ENCODE measurements at regions not wholly inside any gene's neighbourhood (a gene's known extent, or its start where the extent isn't known, plus 50 kb on each side); places are given as distances from the start of the nearest gene placed in this dataset.

DNA sequence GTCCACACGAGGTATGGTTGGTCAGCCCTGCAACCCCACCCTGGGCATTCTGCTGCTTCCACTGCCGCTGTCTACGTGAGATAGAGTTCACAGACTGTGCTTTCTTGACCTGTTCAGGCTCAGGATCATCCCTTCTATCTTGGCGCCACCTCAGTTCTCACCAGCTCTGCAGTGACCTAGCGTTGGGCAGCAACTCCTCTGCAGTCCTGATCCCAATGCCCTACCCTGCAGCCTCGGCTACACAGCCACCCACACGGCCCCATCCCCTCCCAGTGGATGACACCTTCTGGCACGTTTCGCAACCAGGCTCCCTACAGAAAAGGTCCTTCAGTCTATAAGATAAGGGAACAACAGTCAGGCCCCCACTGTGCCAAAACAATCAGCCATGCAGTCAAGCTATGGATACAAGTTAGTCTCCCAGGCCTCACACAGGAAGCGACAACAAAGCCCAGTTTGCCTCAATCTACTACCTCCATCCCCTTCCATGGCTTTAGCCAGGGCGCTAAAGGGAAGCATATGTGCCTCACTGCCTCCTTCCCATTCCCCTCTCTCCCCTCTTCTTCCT lies 317.9 kb upstream of the PKDCC start:
- H3K9ac ChIP-seq (ENCODE audit: low read depth, low read length) = no peak overlapping the region
- no peaks in the 10 kb centered on the region for H3K36me3 ChIP-seq (ENCODE audit: insufficient read depth, low read length)
- no peaks in the 10 kb centered on the region for H3K9me3 ChIP-seq (ENCODE audit: control insufficient read depth, insufficient read depth, low read length)
- no peaks in the 10 kb centered on the region for H3K4me1 ChIP-seq (ENCODE audit: insufficient read depth, low read length)

DNA sequence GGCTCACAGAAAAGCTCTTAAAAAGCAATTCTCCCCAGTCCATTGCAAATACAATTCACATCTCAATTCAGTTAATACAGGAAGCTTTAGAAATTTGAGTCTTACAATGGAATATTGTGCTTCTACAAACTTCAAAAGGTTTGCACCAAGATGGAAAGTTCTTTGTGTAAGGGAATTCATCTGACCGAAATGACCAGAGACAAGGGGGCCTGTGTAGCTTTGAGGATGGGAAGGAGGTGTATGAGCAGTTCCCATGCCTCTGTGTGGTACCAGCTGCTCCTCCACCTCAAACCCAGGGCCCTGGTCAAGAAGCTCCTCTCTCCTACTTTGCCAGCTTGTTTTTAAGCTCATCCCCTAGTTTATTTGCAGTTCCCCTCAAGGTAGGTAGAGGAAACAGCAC lies 312.8 kb upstream of the PKDCC start:
- Histone ChIP-seq H3K9ac (ENCODE audit: low read depth, low read length) (no peak overlapping the region), H3K36me3 (ENCODE audit: insufficient read depth, low read length) (no peaks in the 10 kb centered on the region), H3K9me3 (ENCODE audit: control insufficient read depth, insufficient read depth, low read length) (no peaks in the 10 kb centered on the region), H3K4me1 (ENCODE audit: insufficient read depth, low read length) (peaks cover 8% of the 10 kb centered on the region; the same call in 1 of the 2 replicates)

DNA sequence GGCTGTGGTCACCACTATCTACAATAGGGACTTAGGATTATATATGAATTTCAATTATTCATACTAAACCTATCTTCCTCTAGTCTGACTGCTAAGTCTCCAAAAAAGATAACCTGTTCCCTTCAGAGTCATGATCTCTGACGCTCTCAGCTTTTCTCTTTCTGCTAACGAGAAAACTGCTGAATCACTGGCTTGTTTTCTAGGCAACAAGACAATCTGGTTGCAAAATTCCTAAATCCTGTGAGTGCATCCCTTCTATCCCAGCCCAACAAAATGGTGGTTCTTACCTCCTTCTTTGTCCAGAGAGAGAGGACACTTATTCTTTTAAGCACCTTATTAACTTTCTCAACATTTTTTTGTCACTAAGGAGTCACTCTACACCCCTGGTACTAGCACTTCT lies 312.3 kb upstream of the PKDCC start:
- Histone ChIP-seq H3K9ac (ENCODE audit: low read depth, low read length) (no peak overlapping the region), H3K4me1 (ENCODE audit: insufficient read depth, low read length) (peaks cover 8% of the 10 kb centered on the region; the same call in 1 of the 2 replicates), H3K9me3 (ENCODE audit: control insufficient read depth, insufficient read depth, low read length) (no peaks in the 10 kb centered on the region), H3K36me3 (ENCODE audit: insufficient read depth, low read length) (no peaks in the 10 kb centered on the region)

DNA sequence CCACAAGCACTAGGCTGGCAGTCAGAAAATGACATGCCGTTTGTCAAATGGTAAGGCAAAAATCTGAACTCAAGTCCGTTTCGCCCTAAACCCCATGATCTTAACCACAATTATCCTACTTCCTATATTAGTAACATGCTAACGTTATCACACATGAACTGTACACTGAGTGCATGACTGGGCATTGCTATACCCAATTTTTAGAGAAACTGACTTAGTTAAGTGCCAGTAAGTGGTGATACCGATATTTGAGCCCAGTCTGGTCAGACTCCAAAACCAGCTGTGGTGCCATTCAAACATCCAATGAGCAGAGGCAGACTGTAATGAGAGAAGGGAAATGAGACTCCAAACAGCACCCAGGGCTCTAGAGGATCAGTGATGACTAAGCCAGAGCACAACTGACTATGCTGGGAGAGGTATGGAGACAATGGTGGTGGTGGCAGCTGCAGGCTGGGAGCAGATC lies 311.7 kb upstream of the PKDCC start:
- H3K9ac ChIP-seq (ENCODE audit: low read depth, low read length) = no peak overlapping the region
- no peaks in the 10 kb centered on the region for H3K36me3 ChIP-seq (ENCODE audit: insufficient read depth, low read length)

DNA sequence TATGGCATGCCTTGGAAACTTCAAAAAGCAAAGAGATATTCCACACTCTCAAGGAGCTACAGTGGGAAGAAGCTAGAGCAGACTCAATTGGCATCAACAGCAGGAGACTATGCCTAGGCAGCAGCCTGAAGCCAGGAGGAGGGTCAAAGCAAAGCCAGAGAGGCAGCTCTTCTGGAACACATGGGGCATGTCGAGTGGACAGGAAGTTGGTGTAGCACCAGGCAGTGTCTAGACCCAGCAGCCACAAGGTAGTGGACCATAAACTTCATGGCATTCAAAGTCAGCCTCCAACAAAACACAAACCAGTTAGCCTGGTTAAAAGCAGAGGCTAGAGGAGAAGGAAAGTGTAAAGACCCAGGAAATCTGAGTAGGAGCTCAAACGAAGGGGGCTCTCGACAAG lies 311.2 kb upstream of the PKDCC start:
- Histone ChIP-seq H3K9ac (ENCODE audit: low read depth, low read length) (no peak overlapping the region), H3K9me3 (ENCODE audit: control insufficient read depth, insufficient read depth, low read length) (no peaks in the 10 kb centered on the region), H3K36me3 (ENCODE audit: insufficient read depth, low read length) (no peaks in the 10 kb centered on the region), H3K4me1 (ENCODE audit: insufficient read depth, low read length) (peaks cover 8% of the 10 kb centered on the region; the same call in 1 of the 2 replicates)

More for the DNA sequence above, 311.7 kb upstream of the PKDCC start:
- H3K4me1 ChIP-seq (ENCODE audit: insufficient read depth, low read length) = peaks cover 8% of the 10 kb centered on the region; the same call in 1 of the 2 replicates
- H3K9me3 ChIP-seq (ENCODE audit: control insufficient read depth, insufficient read depth, low read length) = no peaks in the 10 kb centered on the region

DNA sequence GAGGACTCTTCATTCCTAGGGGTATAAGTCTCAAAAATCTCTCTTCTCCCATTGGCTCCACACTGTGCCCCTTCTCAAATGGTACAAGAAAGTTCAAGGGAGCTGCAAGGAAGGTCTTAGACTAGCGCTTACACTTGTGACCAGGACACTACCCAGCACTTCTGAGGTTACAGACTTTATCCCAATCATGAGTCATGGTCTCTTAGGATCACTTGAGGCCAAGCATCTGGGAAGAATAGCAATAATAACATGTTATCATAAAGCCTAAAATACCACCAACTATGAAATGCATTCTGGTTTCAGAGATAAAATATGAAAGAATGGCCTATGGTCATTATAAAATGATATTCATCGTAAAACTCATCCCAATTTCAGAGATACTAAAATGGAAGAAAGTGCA lies 309.9 kb upstream of the PKDCC start:
- no peaks in the 10 kb centered on the region for H3K36me3 ChIP-seq (ENCODE audit: insufficient read depth, low read length)
- H3K4me1 ChIP-seq (ENCODE audit: insufficient read depth, low read length) = peaks cover 8% of the 10 kb centered on the region; the same call in 1 of the 2 replicates
- H3K9me3 ChIP-seq (ENCODE audit: control insufficient read depth, insufficient read depth, low read length) = no peaks in the 10 kb centered on the region
- no peak overlapping the region for H3K9ac ChIP-seq (ENCODE audit: low read depth, low read length)

DNA sequence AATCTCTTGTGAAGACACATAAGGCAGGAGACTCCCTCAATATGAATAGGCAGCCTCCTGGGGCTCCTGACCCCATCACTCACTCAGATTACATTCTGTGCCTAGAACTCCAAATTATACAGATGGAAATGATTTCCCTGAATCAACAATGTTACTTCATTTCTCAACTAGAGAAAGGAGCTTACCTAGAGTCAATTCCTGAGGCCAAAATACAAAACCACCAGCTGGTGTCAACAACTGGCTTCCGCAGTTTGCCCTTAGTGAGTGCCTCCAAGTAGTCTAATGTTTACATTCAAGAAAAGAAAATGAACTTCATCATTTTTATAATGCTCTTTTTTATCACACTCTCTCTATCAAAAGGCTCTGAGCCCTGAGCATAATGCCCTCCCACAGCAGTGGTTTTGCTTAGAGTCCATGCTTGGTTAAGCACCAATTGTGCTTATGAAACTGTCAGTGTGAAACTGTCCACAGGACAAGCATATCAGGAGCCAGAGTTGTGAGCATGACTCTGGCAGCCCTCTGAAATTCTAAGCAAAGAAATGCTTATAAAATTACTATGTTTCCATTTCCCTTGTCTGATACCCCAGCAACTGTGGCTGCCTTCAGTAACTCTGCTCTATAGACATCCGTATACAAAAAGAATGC lies 305.7 kb upstream of the PKDCC start:
- Histone ChIP-seq H3K4me1 (ENCODE audit: insufficient read depth, low read length) (no peaks in the 10 kb centered on the region), H3K9ac (ENCODE audit: low read depth, low read length) (no peak overlapping the region), H3K9me3 (ENCODE audit: control insufficient read depth, insufficient read depth, low read length) (no peaks in the 10 kb centered on the region), H3K36me3 (ENCODE audit: insufficient read depth, low read length) (no peaks in the 10 kb centered on the region)

DNA sequence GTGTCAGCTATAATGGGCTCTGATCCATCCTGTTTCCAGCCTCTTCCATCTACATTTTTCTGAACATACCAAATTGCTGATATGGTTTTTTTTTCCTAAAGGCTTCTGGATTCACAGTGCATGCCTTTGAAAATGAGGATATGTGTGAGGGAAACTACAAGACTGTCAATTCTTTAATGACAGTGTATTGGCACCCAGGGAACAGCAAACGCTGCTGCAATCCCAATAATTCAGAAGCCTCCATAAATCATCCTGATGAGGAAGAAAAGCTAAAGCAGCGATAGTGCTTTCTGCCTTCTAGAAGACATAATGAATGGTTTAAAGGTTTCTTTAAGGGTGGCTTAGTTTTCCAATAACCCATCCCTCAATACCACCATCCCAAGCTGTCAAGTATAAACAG lies 304.5 kb upstream of the PKDCC start:
- Histone ChIP-seq H3K36me3 (ENCODE audit: insufficient read depth, low read length) (no peaks in the 10 kb centered on the region), H3K9ac (ENCODE audit: low read depth, low read length) (no peak overlapping the region), H3K4me1 (ENCODE audit: insufficient read depth, low read length) (no peaks in the 10 kb centered on the region), H3K9me3 (ENCODE audit: control insufficient read depth, insufficient read depth, low read length) (no peaks in the 10 kb centered on the region)

DNA sequence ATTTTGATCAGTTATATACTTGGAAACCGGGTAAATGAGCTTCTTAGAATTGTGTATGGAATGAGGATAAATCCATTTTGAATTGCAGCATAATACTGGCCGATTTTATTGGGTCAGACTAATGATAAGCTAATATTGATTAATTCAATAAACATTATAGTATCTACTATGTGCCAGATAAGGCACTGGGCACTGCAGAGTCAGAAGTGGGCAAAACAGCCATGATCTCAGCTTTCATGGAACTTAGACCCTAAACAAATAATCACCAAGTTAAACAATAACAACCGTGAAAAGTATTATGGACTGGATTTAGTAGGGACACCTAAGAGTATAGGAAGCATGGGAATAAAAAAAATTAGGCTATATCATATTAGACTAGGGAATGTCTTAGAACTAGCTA lies 297.0 kb upstream of the PKDCC start:
- Histone ChIP-seq H3K9me3 (ENCODE audit: control insufficient read depth, insufficient read depth, low read length) (no peaks in the 10 kb centered on the region), H3K36me3 (ENCODE audit: insufficient read depth, low read length) (no peaks in the 10 kb centered on the region), H3K9ac (ENCODE audit: low read depth, low read length) (no peak overlapping the region), H3K4me1 (ENCODE audit: insufficient read depth, low read length) (no peaks in the 10 kb centered on the region)

DNA sequence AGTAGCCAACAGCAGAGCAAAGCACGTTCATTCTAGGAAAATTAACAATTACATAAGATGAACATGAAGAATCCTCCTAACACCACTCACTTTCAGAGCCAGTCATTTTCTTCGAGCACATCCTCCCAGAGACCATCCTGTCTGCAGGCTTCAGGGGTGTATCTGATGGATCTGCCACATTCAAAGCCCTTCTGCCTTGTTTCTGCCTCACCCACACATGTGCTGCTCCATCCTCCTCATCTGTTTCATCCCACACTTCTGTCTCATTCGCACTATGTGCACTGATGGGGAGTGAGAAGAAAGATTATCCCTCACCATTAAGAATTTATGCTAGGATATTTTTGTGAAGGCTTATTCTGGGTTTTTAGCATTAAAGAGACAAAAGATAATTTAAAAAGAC lies 287.9 kb upstream of the PKDCC start:
- no peaks in the 10 kb centered on the region for H3K9me3 ChIP-seq (ENCODE audit: control insufficient read depth, insufficient read depth, low read length)
- H3K36me3 ChIP-seq (ENCODE audit: insufficient read depth, low read length) = no peaks in the 10 kb centered on the region
- H3K4me1 ChIP-seq (ENCODE audit: insufficient read depth, low read length) = no peaks in the 10 kb centered on the region
- H3K9ac ChIP-seq (ENCODE audit: low read depth, low read length) = no peak overlapping the region

DNA sequence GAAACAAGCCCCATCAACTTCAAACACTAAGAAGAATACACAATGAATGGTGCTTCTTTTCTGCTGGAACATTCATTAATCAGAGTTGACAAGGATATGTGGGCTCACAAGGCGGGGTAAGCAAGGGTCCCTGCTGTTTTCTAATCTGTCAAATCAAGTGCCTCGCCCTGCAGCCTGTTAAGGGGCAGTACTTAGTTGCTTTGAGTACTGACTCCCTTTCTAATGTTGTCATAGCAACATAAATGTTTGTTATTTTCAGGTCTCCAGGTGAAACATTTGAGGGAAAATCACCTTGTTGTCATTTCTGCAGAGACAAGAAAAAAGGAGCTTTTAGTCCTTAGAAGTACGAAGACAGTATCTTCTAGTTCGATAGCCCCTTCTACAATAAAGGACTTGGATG lies 284.7 kb upstream of the PKDCC start:
- Histone ChIP-seq H3K4me1 (ENCODE audit: insufficient read depth, low read length) (no peaks in the 10 kb centered on the region), H3K36me3 (ENCODE audit: insufficient read depth, low read length) (no peaks in the 10 kb centered on the region), H3K9ac (ENCODE audit: low read depth, low read length) (no peak overlapping the region), H3K9me3 (ENCODE audit: control insufficient read depth, insufficient read depth, low read length) (no peaks in the 10 kb centered on the region)

DNA sequence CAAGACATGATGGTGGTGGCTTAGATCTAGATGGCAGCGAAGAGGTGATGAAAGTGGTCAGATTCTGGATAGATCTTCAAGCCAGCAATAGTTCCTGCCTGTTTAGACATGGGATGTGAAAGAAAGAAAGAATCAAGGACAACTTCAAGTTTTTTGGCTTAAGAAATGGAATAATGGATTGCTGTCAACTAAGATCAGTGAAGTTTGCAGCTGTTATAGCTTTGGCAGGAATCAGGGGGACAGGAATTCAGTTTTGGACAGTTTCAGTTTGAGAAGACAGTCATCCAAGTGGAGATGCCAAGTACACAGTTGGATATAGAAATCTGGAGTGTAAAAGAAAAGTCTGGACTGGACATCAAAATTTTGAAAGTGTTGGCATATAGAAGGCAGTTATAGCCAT lies 283.7 kb upstream of the PKDCC start:
- Histone ChIP-seq H3K4me1 (ENCODE audit: insufficient read depth, low read length) (no peaks in the 10 kb centered on the region), H3K9me3 (ENCODE audit: control insufficient read depth, insufficient read depth, low read length) (no peaks in the 10 kb centered on the region), H3K9ac (ENCODE audit: low read depth, low read length) (no peak overlapping the region), H3K36me3 (ENCODE audit: insufficient read depth, low read length) (no peaks in the 10 kb centered on the region)

DNA sequence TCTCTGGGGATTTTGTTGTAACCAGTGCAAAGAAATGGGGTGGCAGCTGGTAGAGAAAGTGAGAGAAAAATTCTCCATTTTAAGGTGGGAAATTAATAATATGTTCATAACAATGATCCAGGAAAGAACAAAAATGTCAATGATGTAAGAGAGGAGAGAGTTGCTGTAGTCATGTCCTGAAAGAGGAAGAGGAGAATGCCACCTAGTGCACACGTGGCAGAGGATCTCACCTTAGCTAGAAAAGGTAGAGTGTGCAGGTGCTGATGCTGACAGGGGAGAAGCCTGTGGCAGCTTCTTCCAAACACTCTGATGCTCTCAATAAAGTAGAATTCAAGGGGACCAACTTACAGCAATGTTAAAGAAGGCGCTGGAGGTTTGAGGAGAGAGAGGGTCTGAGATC lies 282.9 kb upstream of the PKDCC start:
- Histone ChIP-seq H3K9me3 (ENCODE audit: control insufficient read depth, insufficient read depth, low read length) (no peaks in the 10 kb centered on the region), H3K4me1 (ENCODE audit: insufficient read depth, low read length) (no peaks in the 10 kb centered on the region), H3K36me3 (ENCODE audit: insufficient read depth, low read length) (no peaks in the 10 kb centered on the region), H3K9ac (ENCODE audit: low read depth, low read length) (no peak overlapping the region)

DNA sequence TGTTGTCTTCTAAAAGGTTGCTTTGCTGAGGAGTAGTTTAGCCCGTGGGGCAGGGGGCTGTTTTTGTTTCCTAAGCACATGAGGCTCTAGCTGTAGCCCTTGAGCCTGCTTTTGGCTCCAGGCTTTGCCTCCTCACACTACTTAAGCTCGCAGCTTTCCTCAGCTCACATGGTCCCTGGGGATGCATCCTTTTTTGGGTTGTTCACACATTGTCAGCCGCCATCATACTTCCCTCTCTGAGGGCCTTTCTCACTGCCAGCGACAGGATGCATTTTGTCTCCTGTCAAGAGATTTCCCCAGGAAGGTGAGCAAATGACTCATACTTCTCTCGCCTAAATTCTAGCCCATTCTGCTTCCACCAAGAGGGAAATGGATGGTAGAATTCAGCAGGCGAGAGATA lies 279.5 kb upstream of the PKDCC start:
- no peak overlapping the region for H3K9ac ChIP-seq (ENCODE audit: low read depth, low read length)
- no peaks in the 10 kb centered on the region for H3K9me3 ChIP-seq (ENCODE audit: control insufficient read depth, insufficient read depth, low read length)
- no peaks in the 10 kb centered on the region for H3K36me3 ChIP-seq (ENCODE audit: insufficient read depth, low read length)
- H3K4me1 ChIP-seq (ENCODE audit: insufficient read depth, low read length) = no peaks in the 10 kb centered on the region

DNA sequence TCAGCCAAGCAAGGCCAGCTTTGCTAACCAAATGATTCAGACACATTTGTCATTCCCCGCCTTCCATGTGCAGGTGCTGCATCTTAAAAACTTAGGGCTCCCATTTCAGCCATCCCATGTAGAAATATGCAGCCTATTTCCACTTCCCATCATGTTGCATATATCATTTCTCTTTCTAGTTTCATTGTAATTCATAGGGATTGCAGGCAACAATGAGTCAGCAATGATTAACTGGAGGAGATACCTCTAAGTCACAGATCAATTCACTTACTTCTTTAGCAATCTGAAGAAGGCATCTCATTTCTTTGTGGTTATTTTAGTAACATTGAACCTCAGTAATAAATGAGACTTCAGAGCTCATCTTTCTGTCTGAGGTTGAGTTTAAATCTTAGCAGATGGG lies 276.1 kb upstream of the PKDCC start:
- H3K36me3 ChIP-seq (ENCODE audit: insufficient read depth, low read length) = no peaks in the 10 kb centered on the region
- H3K9me3 ChIP-seq (ENCODE audit: control insufficient read depth, insufficient read depth, low read length) = no peaks in the 10 kb centered on the region; the same call in 1 of the 2 replicates
- H3K4me1 ChIP-seq (ENCODE audit: insufficient read depth, low read length) = peaks cover 6% of the 10 kb centered on the region; the same call in 1 of the 2 replicates
- no peak overlapping the region for H3K9ac ChIP-seq (ENCODE audit: low read depth, low read length)

All from ES-I3 (cell line).